ENCODE measurements at regions not wholly inside any gene's neighbourhood (a gene's known extent, or its start where the extent isn't known, plus 50 kb on each side); places are given as distances from the start of the nearest gene placed in this dataset.
"Not testable (repeated sequence)": the region's sequence is repeated elsewhere in the genome, so short reads cannot be mapped to it uniquely, and the experiment has no call there.

GRCh38 chr5:109550077-109550476, 139.7 kb upstream of the MAN2A1 start:
- Histone ChIP-seq H3K27ac (replicated peaks in 1 of 4) (no peak overlapping the region), H3K27me3 (no peaks in the 10 kb centered on the region), H3K4me3 (no peak overlapping the region), H3K4me1 (no peaks in the 10 kb centered on the region), H3K9me3 (no peaks in the 10 kb centered on the region), H3K36me3 (no peaks in the 10 kb centered on the region)
- intact Hi-C loops (cut with DNase I) = no loop called here
- no peak for DNase-seq (ENCODE audit: extremely low spot score)
- WGBS = 73% methylated on average over 1 of the region's 1 CpG
- TF ChIP-seq, protein P1, sequence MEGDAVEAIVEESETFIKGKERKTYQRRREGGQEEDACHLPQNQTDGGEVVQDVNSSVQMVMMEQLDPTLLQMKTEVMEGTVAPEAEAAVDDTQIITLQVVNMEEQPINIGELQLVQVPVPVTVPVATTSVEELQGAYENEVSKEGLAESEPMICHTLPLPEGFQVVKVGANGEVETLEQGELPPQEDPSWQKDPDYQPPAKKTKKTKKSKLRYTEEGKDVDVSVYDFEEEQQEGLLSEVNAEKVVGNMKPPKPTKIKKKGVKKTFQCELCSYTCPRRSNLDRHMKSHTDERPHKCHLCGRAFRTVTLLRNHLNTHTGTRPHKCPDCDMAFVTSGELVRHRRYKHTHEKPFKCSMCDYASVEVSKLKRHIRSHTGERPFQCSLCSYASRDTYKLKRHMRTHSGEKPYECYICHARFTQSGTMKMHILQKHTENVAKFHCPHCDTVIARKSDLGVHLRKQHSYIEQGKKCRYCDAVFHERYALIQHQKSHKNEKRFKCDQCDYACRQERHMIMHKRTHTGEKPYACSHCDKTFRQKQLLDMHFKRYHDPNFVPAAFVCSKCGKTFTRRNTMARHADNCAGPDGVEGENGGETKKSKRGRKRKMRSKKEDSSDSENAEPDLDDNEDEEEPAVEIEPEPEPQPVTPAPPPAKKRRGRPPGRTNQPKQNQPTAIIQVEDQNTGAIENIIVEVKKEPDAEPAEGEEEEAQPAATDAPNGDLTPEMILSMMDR (IDR thresholded peaks at IDR 0.05) = no peak
- TF ChIP-seq POLR2AphosphoS5 (IDR thresholded peaks at IDR 0.05) = no peak

GRCh38 chr5:109546461-109546860, 136.7 kb upstream of the PJA2 start:
- no peak overlapping the region for H3K27ac ChIP-seq (replicated peaks in 1 of 4)
- H3K27me3 ChIP-seq = no peaks in the 10 kb centered on the region
- no peak for DNase-seq (ENCODE audit: extremely low spot score)
- no peaks in the 10 kb centered on the region for H3K4me1 ChIP-seq
- no peaks in the 10 kb centered on the region for H3K9me3 ChIP-seq
- no peak overlapping the region for H3K4me3 ChIP-seq
- intact Hi-C loops (cut with DNase I) = no loop called here
- H3K36me3 ChIP-seq = no peaks in the 10 kb centered on the region
- no peak for TF ChIP-seq POLR2A (IDR thresholded peaks at IDR 0.05; ENCODE audit: low read depth)

DNA sequence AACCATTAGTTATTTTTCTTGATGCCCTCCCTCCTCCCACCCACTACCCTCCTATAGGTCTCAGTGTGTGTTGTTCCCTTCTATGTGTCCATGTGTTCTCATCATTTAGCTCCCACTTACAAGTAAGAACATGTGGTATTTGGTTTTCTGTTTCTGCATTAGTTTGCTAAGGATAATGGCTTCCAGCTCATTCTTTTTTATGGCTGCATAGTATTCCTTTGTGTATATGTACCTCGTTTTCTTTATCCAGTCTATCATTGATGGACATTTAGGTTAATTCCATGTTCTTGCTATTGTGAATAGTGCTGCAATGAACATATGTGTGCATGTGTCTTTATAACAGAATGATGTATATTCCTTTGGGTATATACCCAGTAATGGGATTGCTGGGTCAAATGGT, 135.1 kb upstream of the PJA2 start:
- H3K27me3 ChIP-seq; H3K9me3 ChIP-seq; H3K4me1 ChIP-seq; H3K4me3 ChIP-seq; DNase-seq (ENCODE audit: extremely low spot score); intact Hi-C loops (cut with DNase I); H3K36me3 ChIP-seq; H3K27ac ChIP-seq (replicated peaks in 1 of 4): not testable (repeated sequence)
- 64% methylated on average over 1 of the region's 1 CpG for WGBS

DNA sequence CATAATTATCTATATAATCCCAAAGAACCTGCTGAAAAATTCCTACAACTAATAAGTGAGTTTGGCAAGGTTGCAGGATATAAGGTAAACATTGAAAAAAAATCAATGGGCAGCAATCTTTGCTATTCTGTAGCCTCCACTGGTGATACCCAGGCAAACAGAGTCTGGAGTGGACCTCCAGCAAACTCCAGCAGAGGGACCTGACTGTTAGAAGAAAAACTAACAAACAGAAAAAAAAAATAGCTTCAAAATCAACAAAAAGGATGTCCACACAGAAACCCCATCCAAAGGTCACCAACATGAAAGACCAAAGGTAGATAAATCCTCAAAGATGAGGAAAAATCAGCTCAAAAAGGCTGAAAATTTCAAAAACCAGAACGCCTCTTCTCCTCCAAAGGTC, 128.9 kb upstream of the PJA2 start:
- H3K4me3 ChIP-seq; intact Hi-C loops (cut with DNase I); H3K36me3 ChIP-seq; H3K27me3 ChIP-seq; H3K27ac ChIP-seq (replicated peaks in 1 of 4); H3K9me3 ChIP-seq; DNase-seq (ENCODE audit: extremely low spot score); H3K4me1 ChIP-seq: not testable (repeated sequence)
- WGBS = 94% methylated on average over 1 of the region's 1 CpG

- DNase-seq (ENCODE audit: extremely low spot score); H3K27me3 ChIP-seq; H3K36me3 ChIP-seq; H3K4me3 ChIP-seq; intact Hi-C loops (cut with DNase I); H3K27ac ChIP-seq (replicated peaks in 1 of 4); H3K9me3 ChIP-seq; H3K4me1 ChIP-seq: not testable (repeated sequence)
- 100% methylated on average over 1 of the region's 4 CpGs for WGBS
Observed at GRCh38 chr5:109535090-109535489, 125.3 kb upstream of the PJA2 start.

- no peak for DNase-seq (ENCODE audit: extremely low spot score)
- WGBS = 48% methylated on average over 4 of the region's 4 CpGs
- TF ChIP-seq, protein P1 (IDR thresholded peaks at IDR 0.05) = no peak
- TF ChIP-seq POLR2A (IDR thresholded peaks at IDR 0.05; ENCODE audit: low read depth) (no peak), EP300 (IDR thresholded peaks at IDR 0.05) (no peak), POLR2AphosphoS5 (IDR thresholded peaks at IDR 0.05) (no peak)
- no peaks in the 10 kb centered on the region for H3K36me3 ChIP-seq
- H3K27me3 ChIP-seq = no peaks in the 10 kb centered on the region
- H3K4me3 ChIP-seq = no peak overlapping the region
- intact Hi-C loops (cut with DNase I) = no loop called here
- no peaks in the 10 kb centered on the region for H3K9me3 ChIP-seq
- peaks cover 0 to 12% (median 5%) of the 10 kb centered on the region in 4 donors for H3K4me1 ChIP-seq
- no peak overlapping the region for H3K27ac ChIP-seq (replicated peaks in 1 of 4)
Observed at GRCh38 chr5:109533751-109534272, 124.0 kb upstream of the PJA2 start.

DNA sequence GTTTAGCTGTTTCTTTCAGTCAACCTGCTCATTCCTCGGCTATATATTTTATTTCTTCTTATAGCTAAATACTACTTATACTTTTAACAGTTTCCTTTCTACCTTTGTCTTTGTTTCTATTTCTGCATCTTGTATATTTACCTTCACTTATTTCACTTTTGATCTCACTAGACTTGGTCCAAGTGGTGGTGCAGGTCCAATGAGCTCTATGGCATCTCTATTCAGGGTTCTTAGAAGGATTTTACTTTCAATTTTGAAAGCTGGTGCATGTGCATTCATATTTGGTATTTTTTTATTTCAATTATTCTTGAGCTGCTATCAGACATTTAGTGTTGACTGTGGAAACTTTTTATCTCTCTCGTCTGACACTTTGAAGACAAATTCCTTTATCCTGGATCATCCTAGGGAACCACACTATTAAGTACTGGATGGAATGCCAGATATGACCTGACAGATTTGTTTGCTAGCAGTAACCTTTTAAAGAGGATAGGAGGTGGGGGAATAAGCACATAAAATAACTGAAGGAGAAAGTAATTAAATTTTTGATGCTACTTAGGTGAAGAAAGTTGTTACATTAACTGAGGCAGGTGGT, 123.1 kb upstream of the PJA2 start:
- intact Hi-C loops (cut with DNase I) = no loop called here
- TF ChIP-seq POLR2AphosphoS5 (IDR thresholded peaks at IDR 0.05) = no peak
- TF ChIP-seq, protein P1 (IDR thresholded peaks at IDR 0.05) = no peak
- TF ChIP-seq POLR2A (IDR thresholded peaks at IDR 0.05; ENCODE audit: low read depth) = no peak
- TF ChIP-seq EP300 (IDR thresholded peaks at IDR 0.05) = no peak
- no peak for DNase-seq (ENCODE audit: extremely low spot score)
- WGBS = 62% methylated on average over 2 of the region's 2 CpGs
- H3K4me3 ChIP-seq = no peak overlapping the region
- peaks cover 0 to 12% (median 5%) of the 10 kb centered on the region in 4 donors for H3K4me1 ChIP-seq
- no peak overlapping the region for H3K27ac ChIP-seq (replicated peaks in 1 of 4)
- H3K36me3 ChIP-seq = no peaks in the 10 kb centered on the region
- H3K9me3 ChIP-seq = no peaks in the 10 kb centered on the region
- no peaks in the 10 kb centered on the region for H3K27me3 ChIP-seq
